ENCODE measurements at regions not wholly inside any gene's neighbourhood (a gene's known extent, or its start where the extent isn't known, plus 50 kb on each side); places are given as distances from the start of the nearest gene placed in this dataset.

DNA sequence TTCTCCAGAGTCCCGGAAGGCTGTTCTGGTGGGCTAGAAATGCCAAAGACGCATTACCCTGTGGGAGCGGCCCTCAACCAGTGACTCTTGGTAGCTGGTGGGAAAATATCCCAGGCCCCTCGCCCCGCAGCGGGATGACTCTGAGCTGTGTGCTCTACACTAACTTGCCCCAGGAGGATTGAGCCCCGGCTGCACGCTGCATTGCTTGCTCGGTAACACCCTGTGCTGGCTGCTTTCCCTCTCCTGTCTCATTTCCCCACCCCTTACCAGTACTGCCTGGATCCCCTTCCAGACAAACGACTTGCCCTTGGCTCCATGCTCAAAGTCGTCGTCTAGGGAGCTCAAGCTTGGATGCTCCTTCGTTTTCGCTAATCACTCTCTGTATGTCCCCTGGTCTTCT is 411.8 kb upstream of the SULF2 start:
- Mint-ChIP-seq H3K27ac (ENCODE audit: unreplicated experiment) (peak overlapping the region; percentile 1), H3K36me3 (ENCODE audit: low read depth) (no peaks in the 10 kb centered on the region), H3K9me3 (no peaks in the 10 kb centered on the region), H3K4me3 (no peak overlapping the region), H3K4me1 (peaks cover 10% of the 10 kb centered on the region), H3K27me3 (ENCODE audit: low read depth) (no peaks in the 10 kb centered on the region)
- no peak for TF ChIP-seq CTCF (conservative IDR thresholded peaks at IDR 0.05)
- no peak for DNase-seq (ENCODE audit: low read depth, low spot score)

- H3K9me3 Mint-ChIP-seq: no peaks in the 10 kb centered on the region
- no peaks in the 10 kb centered on the region for H3K36me3 Mint-ChIP-seq (ENCODE audit: low read depth)
- no peak overlapping the region for H3K27ac Mint-ChIP-seq (ENCODE audit: unreplicated experiment)
- no peak overlapping the region for H3K4me3 Mint-ChIP-seq
- no peaks in the 10 kb centered on the region for H3K27me3 Mint-ChIP-seq (ENCODE audit: low read depth)
- DNase-seq (ENCODE audit: low read depth, low spot score): no peak
- no peak for TF ChIP-seq CTCF (conservative IDR thresholded peaks at IDR 0.05)
- H3K4me1 Mint-ChIP-seq: peaks cover 10% of the 10 kb centered on the region
Measured at GRCh38 chr20:48196486-48196885, 411.2 kb upstream of the SULF2 start.

DNA sequence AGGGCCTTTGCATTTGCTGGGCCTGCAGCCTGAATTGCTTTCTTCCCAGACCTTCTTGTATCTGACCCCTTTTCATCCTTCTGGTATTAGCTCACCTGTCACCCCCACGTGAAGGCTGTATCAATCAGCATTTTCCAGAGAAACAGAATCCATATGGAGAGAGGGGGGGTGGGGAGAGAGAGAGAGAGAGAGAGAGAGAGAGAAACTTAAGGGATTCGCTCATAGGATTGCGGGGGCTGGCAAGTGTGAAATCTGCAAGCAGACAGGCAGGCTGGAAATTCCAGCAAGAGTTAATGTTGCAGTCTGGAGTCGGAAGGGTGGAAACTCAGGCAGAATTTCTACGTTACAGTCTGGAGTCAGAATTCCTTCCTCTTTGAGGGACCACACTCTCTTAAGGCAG is 410.7 kb upstream of the SULF2 start:
- H3K36me3 Mint-ChIP-seq (ENCODE audit: low read depth): no peaks in the 10 kb centered on the region
- no peak overlapping the region for H3K27ac Mint-ChIP-seq (ENCODE audit: unreplicated experiment)
- DNase-seq (ENCODE audit: low read depth, low spot score): no peak
- H3K27me3 Mint-ChIP-seq (ENCODE audit: low read depth): no peaks in the 10 kb centered on the region
- no peaks in the 10 kb centered on the region for H3K9me3 Mint-ChIP-seq
- no peak for TF ChIP-seq CTCF (conservative IDR thresholded peaks at IDR 0.05)
- H3K4me1 Mint-ChIP-seq: peaks cover 12% of the 10 kb centered on the region
- H3K4me3 Mint-ChIP-seq: no peak overlapping the region

GRCh38 chr20:48195121-48195870 is 410.0 kb upstream of the SULF2 start:
- Mint-ChIP-seq H3K27ac (ENCODE audit: unreplicated experiment) (no peak overlapping the region), H3K4me1 (peaks cover 19% of the 10 kb centered on the region), H3K36me3 (ENCODE audit: low read depth) (no peaks in the 10 kb centered on the region), H3K4me3 (no peak overlapping the region), H3K27me3 (ENCODE audit: low read depth) (no peaks in the 10 kb centered on the region), H3K9me3 (no peaks in the 10 kb centered on the region)
- no peak for TF ChIP-seq CTCF (conservative IDR thresholded peaks at IDR 0.05)
- no peak for DNase-seq (ENCODE audit: low read depth, low spot score)

- H3K9me3 Mint-ChIP-seq: no peaks in the 10 kb centered on the region
- no peak for DNase-seq (ENCODE audit: low read depth, low spot score)
- H3K27ac Mint-ChIP-seq (ENCODE audit: unreplicated experiment): no peak overlapping the region
- no peaks in the 10 kb centered on the region for H3K36me3 Mint-ChIP-seq (ENCODE audit: low read depth)
- H3K4me3 Mint-ChIP-seq: no peak overlapping the region
- H3K27me3 Mint-ChIP-seq (ENCODE audit: low read depth): no peaks in the 10 kb centered on the region
- TF ChIP-seq CTCF (conservative IDR thresholded peaks at IDR 0.05): no peak
- peaks cover 22% of the 10 kb centered on the region for H3K4me1 Mint-ChIP-seq
Measured at GRCh38 chr20:48194583-48194982, 409.3 kb upstream of the SULF2 start.
